Myocyte (in vitro differentiated cells): ENCODE measurements at regions not wholly inside any gene's neighbourhood (a gene's known extent, or its start where the extent isn't known, plus 50 kb on each side); places are given as distances from the start of the nearest gene placed in this dataset.

Source experiments
- DNase-seq: peaks from one replicate; pipeline ENCODE4 v3.0.0-alpha.2; 2012; ENCODE audit warnings: low read depth

DNA sequence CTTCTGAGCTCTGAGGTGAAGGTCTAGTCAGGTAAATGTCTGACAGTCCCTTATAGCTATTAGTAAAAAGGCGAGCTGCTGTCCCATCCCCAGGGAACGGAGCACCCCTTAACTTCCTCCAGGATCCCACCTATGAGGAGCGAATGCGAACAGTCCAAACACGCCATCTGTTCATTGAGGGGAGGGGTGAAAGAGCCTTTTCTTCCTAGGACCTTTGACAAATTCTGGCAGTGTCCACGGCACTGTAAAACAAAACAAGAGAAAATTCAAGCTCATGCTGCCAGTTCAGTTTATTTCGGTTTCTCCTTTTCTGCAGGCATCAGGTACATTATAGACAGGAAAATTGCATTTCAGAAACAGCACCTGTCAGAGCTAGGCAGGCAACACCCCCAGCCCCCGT, 253.8 kb upstream of the CADM1 start:
- no peak for DNase-seq

DNA sequence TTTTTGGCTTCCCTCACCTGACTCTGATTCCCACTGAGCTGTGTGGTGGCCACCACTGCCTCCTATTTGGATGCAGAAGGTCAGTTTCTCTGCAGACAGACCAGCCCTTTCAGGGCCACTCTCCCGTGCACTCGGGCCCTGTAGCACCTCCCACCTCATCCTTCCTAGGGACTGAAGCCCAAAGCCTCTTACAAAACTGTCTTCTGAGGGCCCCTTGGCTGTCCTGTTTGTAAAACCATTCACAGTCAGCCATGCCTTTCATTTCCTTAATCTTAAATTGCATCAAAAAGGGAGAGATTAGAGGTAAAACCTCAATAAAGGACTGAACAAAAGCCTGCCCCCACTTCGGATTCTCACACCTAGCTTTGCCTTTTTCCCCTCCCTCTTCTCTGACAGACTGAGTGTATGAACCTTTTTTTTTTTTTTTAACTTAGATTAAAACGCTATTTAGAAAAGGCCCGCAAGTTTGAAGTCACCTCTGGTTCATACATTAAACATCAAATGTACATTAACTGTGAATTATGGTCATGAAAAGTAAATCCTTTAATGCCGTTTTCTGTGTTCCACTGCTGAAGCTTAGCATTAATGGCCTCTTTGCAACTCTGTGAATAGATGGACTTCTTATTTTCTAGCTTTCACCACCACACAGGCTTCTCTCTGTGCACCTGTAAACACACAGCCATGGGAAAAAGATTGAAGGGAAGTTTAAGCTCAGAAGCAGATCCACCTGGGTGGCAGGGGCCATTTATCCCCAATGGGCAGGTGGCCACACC, 247.2 kb upstream of the CADM1 start:
- DNase-seq, result no peak

DNA sequence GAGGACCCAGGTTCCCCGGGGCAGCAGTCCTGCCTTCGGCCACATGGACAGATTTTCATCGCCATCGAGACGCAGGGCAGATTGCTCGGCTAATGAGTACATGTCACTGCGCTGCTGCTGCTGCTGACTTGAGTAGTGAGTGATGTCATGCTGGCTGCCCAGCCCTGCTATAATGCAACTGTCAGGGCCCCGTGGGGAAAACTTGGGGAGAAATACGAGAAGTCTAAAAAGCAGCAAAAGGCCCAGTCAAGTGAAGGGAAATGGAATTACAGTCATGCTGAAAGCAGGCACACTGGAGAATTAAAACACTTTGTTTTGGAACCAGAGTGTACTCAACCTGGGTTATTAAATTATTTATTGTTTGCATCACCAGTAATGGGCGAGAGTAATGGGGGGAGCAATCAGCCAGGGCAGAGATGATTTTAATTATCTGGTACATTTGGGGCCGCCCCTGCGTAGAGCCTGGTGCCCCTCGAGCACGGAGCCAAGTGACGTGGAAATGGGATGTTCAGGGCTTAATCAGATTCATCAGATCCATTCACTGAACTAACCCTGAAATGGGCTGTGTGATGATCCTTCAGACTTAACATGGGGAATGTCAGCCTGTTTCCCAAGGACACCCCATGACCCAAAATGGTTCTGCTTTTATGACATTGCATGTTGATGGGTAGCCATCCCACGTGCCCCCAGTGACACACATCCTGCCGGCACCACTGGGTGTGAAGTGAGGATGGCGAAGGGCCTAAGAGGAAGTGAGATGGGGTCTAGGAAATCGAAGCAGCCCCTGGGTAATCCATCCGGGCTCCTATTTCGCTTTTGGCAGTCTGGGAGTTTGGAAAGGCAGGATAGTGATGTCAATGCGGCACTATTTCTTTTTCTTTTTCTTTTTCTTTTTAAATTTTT, 241.6 kb upstream of the CADM1 start:
- DNase-seq, result no peak

- DNase-seq, result no peak
Observed at GRCh38 chr11:115745066-115745465, 240.9 kb upstream of the CADM1 start.

DNA sequence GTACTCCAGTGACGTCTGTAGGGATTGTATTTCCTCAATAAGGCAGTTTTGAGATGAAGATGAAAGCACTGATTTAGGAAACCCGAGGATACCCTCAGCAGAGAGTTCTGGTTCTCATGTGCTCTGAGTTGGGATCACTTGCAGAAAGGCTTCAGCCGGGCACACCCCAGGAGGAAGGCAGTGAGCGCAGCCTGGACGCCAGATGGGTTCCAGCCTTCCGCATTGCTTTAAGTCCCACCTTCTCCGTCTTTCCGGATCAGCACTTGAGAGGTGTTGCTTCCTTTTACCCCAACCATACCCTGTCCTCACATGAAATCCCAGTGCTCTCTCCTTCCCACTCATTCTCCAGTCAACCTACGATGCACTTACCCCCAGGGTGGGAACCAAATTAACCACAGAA, 239.5 kb upstream of the CADM1 start:
- DNase-seq, result no peak

DNA sequence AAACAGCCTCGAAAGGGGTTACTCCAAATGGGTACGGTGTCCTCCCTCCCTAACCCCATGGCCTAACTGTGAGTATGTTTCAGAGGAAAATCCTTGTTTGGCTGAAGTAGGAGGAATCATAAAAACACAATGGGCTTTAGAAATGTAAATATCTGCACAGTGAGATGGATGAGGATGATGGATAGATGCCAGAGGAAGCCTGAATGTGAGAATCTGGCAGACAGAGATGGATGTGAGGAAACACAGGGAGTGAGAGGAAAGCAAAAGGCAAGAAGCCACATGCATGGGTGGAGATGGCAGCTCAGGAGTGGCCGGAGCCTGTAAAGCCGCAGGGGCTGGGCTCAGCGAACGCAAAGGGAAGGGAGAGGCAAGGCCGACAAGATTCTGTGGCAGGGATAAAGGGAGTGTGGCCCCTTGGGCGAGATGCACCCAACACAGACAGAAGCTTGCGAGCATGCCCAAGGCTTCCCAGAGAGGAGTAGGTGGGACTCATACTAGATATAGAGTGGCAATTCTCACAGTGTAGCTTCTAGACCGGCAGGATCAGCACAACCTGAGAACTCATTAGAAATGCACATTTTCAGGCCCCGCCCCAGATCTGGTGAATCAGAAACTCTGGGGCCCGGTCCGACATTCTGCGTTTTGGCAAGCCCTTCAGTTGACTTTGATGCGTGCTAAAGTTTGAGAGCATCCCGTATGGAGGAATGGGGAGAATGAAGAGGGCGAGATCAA, 237.3 kb upstream of the CADM1 start:
- no peak for DNase-seq

- DNase-seq, result no peak
Observed at GRCh38 chr11:115740324-115740723, 236.1 kb upstream of the CADM1 start.

DNA sequence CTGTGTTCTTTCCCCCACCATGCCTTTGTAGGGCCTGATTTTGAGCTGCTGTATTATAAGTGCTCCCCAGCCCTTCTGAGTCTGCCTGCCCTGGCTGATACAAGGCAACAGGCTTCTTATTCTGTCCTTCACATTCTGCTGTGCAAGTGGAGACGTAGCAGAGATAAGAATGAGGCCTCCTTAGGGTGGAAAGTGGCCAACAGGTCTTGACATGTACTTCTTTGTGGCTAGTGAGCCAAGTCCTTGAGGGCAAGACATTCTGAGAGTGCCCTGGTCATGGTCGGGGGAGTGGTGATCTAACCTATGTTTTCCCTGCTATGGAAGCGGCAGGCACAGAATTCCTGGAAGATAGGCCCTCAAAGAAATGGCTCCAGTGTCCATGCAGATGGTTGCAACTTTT, 235.7 kb upstream of the CADM1 start:
- DNase-seq, result no peak

- DNase-seq, result no peak
Observed at GRCh38 chr11:115739146-115739545, 234.9 kb upstream of the CADM1 start.

DNA sequence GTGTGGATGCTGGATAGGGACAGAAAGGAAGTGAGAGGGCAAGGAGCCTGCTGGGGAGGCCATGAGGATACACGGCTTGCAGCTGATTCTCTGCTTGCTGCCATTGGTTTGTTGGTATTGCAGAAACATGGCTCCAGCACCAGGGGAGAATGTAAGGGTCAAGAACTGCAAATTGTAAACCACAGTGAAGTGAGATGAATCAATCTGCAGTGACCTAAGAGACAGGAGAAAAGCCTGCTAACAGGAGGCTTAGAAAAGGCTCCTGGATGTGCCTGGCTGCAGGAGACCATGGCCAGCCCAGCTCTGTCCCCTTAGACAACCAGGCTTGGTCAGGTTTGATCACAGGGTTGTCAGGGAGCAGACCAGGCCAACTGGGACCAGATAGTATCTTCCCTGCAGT, 233.7 kb upstream of the CADM1 start:
- no peak for DNase-seq

GRCh38 chr11:115736146-115736545, 231.9 kb upstream of the CADM1 start:
- no peak for DNase-seq

DNA sequence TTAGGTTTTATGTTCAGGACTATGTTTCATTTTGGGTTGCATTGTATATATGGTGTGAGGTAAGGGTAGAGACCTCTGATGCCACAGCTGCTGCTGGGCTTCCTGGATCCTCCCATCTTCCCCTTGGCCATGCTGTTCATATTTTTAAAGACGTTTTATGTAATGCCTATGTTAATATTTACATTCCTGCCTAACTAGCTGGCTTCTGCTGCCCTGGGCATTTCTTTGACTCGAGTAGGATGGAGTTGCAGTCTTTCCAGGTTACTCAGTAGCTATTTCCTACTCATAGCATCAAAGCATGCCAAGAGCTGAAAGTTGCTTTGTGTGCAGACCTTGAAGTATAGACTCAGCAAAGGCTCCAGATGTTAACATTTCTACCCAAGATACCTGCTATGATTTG, 220.5 kb upstream of the CADM1 start:
- no peak for DNase-seq

DNA sequence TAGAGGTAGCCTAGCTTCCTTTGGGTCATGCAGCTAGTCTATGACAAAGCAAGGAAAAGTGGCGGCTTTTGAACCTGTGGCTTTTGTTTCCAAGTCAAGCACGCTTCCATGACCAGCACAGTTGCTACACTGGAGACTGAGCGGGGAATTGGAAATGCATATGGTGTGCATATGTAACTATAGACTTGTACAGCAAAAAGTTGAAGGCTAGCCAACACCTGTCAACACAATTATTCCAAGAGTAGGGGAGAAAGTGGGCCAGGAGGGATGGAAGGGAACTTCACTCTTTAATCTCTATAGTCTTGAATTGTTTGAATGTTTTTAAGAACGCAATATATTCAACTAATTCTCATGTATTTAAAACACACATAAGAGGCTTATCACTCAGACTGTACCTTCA, 218.5 kb upstream of the CADM1 start:
- no peak for DNase-seq

GRCh38 chr11:115721296-115721995, 217.2 kb upstream of the CADM1 start:
- DNase-seq, result no peak

GRCh38 chr11:115720602-115721245, 216.5 kb upstream of the CADM1 start:
- no peak for DNase-seq

- DNase-seq, result no peak
Observed at GRCh38 chr11:115718945-115719344, 214.7 kb upstream of the CADM1 start.

DNA sequence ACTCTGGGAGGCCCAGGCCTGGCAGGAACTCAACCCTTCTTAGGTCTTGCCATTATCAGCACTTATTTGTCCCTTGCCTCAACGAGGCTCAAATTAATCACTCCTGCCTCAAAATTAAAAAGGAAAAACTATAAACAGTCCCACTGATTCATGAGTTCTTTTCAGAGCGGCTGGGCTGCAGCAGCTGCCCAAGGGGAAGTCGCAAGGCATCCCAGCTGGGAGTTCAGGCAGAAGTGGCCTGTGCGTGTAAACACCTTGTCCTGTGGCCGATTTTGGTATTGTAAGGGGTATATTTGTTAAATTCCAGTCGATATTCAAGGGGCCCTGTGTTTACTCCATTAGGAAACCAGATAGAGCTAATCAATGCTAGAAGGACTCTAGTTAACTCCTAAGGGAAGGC, 213.9 kb upstream of the CADM1 start:
- DNase-seq, result no peak

- no peak for DNase-seq
Observed at GRCh38 chr11:115716601-115717529, 212.7 kb upstream of the CADM1 start.

DNA sequence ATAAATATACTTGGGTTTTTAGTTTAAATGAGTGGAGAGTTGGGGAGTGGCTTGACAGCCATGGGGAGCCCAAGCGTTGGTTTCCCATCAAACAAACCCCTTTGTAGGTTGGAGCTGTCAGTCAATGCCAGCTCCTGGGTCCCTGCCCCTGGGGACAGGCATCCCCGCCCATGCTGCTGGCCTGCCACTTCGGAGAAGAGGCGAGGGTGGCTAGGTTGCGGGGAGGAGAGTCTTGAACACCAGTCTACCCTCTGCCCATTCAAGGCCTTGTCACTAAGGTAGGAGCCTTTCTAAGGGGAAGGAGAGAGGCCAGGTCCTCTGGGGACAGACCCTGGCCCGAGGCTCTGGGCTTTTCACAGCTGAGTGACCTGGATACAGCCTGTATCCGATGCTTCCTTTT, 211.9 kb upstream of the CADM1 start:
- DNase-seq, result no peak
